Activated CD8-positive, alpha-beta memory T cell treated with anti-CD3 and anti-CD28 coated beads, Interleukin-2, amount 50 U/mL, for 1 hour (primary cell): ENCODE measurements at regions not wholly inside any gene's neighbourhood (a gene's known extent, or its start where the extent isn't known, plus 50 kb on each side); places are given as distances from the start of the nearest gene placed in this dataset.
"Not testable (repeated sequence)": the region's sequence is repeated elsewhere in the genome, so short reads cannot be mapped to it uniquely, and the experiment has no call there.

Experiments
- DNase-seq: peaks from one replicate; pipeline ENCODE4 v3.0.0-alpha.2; 2020; ENCODE audit errors: extremely low read depth

- no peak for DNase-seq
Measured at GRCh38 chr2:239833269-239834109, 191.7 kb downstream of the NDUFA10 start.

GRCh38 chr2:239832490-239833268 is 192.5 kb downstream of the NDUFA10 start:
- no peak for DNase-seq

- DNase-seq = no peak
Measured at GRCh38 chr2:239831861-239832489, 193.2 kb downstream of the NDUFA10 start.

GRCh38 chr2:239831001-239831731 is 194.0 kb downstream of the NDUFA10 start:
- DNase-seq = no peak

GRCh38 chr2:239830121-239831000 is 194.8 kb downstream of the NDUFA10 start:
- DNase-seq = no peak

- no peak for DNase-seq
Measured at GRCh38 chr2:239829326-239829725, 195.8 kb downstream of the NDUFA10 start.

GRCh38 chr2:239828973-239829275 is 196.2 kb downstream of the NDUFA10 start:
- not testable (repeated sequence) for DNase-seq

- DNase-seq = no peak
Measured at GRCh38 chr2:239828192-239828972, 196.8 kb downstream of the NDUFA10 start.

GRCh38 chr2:239827523-239827890 is 197.6 kb downstream of the NDUFA10 start:
- no peak for DNase-seq

- no peak for DNase-seq
Measured at GRCh38 chr2:239826786-239827522, 198.2 kb downstream of the NDUFA10 start.

- no peak for DNase-seq
Measured at GRCh38 chr2:239826376-239826775, 198.8 kb downstream of the NDUFA10 start.

- DNase-seq = no peak
Measured at GRCh38 chr2:239825705-239825979, 199.5 kb downstream of the NDUFA10 start.

- no peak for DNase-seq
Measured at GRCh38 chr2:239824866-239825704, 200.1 kb downstream of the NDUFA10 start.

- DNase-seq = no peak
Measured at GRCh38 chr2:239824046-239824694, 201.0 kb downstream of the NDUFA10 start.

- DNase-seq = no peak
Measured at GRCh38 chr2:239822146-239822831, 202.9 kb downstream of the NDUFA10 start.

- no peak for DNase-seq
Measured at GRCh38 chr2:239821694-239822075, 203.5 kb downstream of the NDUFA10 start.

- no peak for DNase-seq
Measured at GRCh38 chr2:239820836-239821693, 204.1 kb downstream of the NDUFA10 start.
